GM12865 (cell line): ENCODE measurements at regions not wholly inside any gene's neighbourhood (a gene's known extent, or its start where the extent isn't known, plus 50 kb on each side); places are given as distances from the start of the nearest gene placed in this dataset.

Experiments
- DNase-seq: peaks from one replicate; pipeline ENCODE4 v3.0.0; 2010; ENCODE audit warnings: low read depth
- H3K4me3 ChIP-seq: 2 replicates; pipeline ENCODE4 v1.5.1; 2011; ENCODE audit warnings: mild to moderate bottlenecking, low read depth, low read length, control low read depth
- TF ChIP-seq, protein P1 (sequence below): IDR thresholded peaks from 2 replicates; pipeline ENCODE4 v1.5.1; 2011; ENCODE audit warnings: low read length, control low read depth, low read depth, inconsistent platforms; ENCODE audit not compliant: insufficient read depth; ENCODE audit errors: missing control alignments

GRCh38 chr14:89618330-89618708, 201.3 kb upstream of the FOXN3 start:
- peak; percentile 32 for DNase-seq
- TF ChIP-seq, protein P1, sequence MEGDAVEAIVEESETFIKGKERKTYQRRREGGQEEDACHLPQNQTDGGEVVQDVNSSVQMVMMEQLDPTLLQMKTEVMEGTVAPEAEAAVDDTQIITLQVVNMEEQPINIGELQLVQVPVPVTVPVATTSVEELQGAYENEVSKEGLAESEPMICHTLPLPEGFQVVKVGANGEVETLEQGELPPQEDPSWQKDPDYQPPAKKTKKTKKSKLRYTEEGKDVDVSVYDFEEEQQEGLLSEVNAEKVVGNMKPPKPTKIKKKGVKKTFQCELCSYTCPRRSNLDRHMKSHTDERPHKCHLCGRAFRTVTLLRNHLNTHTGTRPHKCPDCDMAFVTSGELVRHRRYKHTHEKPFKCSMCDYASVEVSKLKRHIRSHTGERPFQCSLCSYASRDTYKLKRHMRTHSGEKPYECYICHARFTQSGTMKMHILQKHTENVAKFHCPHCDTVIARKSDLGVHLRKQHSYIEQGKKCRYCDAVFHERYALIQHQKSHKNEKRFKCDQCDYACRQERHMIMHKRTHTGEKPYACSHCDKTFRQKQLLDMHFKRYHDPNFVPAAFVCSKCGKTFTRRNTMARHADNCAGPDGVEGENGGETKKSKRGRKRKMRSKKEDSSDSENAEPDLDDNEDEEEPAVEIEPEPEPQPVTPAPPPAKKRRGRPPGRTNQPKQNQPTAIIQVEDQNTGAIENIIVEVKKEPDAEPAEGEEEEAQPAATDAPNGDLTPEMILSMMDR, result no peak
- H3K4me3 ChIP-seq, result peak overlapping the region; percentile 76

GRCh38 chr14:89617481-89618329, 200.7 kb upstream of the FOXN3 start:
- TF ChIP-seq, protein P1, result no peak
- peak overlapping the region; percentile 76 for H3K4me3 ChIP-seq
- DNase-seq, result peak; percentile 66

- TF ChIP-seq, protein P1, result no peak
- DNase-seq, result peak; percentile 92
- H3K4me3 ChIP-seq, result peak overlapping the region; percentile 76
Measured at GRCh38 chr14:89616852-89617341, 199.9 kb upstream of the FOXN3 start.

- DNase-seq, result no peak
- peak overlapping the region; percentile 34 for H3K4me3 ChIP-seq
- TF ChIP-seq, protein P1, result no peak
Measured at GRCh38 chr14:89616425-89616824, 199.4 kb upstream of the FOXN3 start.

GRCh38 chr14:89615421-89615820, 198.4 kb upstream of the FOXN3 start:
- no peak overlapping the region for H3K4me3 ChIP-seq
- TF ChIP-seq, protein P1, result no peak
- no peak for DNase-seq

DNA sequence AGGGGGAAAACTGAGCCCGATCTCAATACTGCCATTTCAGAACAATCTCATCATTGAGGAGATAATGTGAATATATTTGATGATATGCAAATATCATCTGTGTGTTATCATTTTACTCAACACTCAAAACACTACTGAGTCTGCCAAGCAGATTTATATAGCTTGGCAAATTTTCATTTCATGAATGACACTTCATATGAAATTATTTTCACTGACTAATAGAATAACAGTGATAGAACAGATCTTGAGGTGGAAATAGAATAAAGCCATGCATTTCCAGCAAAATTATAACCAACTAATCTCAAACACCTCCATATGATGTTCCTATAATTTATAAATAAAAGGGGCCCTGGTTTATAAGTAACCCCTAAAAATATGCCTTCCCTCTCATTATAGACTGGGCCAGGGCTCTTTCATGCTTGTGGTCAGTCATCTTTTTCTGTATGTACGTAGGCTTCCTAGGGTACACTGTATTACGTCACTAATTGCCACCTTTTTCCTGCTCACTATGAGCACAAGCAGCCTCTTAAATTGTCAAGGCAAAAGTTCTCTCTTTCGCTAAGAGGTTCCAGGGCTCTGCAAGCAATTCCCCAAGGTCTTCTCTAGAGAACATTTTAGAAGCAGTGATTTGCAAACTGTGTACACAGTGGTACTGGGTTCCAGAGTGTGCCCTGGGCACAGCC, 197.1 kb upstream of the FOXN3 start:
- no peak overlapping the region for H3K4me3 ChIP-seq
- TF ChIP-seq, protein P1, result no peak
- DNase-seq, result no peak
